HG03064 (cell line): ENCODE measurements at regions not wholly inside any gene's neighbourhood (a gene's known extent, or its start where the extent isn't known, plus 50 kb on each side); places are given as distances from the start of the nearest gene placed in this dataset.
"Not testable (repeated sequence)": the region's sequence is repeated elsewhere in the genome, so short reads cannot be mapped to it uniquely, and the experiment has no call there.

Experiments
- ATAC-seq: cut with Tn5 transposase; IDR thresholded peaks from one replicate; pipeline ENCODE4 v1.9.1; 2021; ENCODE audit warnings: low read depth; ENCODE audit not compliant: unreplicated experiment

DNA sequence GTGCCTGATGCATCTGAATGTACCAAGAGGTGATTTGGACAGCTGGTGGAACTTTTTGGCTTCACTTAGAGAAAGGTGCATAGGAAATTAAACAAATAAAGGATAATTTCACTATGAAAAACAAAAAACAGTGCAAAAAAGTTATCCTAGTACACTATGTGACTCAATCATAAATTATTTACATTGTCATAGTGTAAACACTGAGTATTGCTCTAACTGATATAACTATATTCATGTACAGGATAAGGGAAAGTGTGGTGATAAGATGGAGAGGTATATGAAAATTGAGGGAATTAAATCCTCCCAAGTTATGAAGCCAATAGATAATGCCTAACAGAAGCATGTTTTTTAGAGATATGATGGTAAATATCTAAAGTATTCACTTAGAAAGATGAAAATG, 50.2 kb upstream of the CPNE4 start:
- no peak for ATAC-seq

- no peak for ATAC-seq
These were observed 52.5 kb upstream of the CPNE4 start for GRCh38 chr3:132087356-132087755.

GRCh38 chr3:132088291-132088690, 53.5 kb upstream of the CPNE4 start:
- ATAC-seq: no peak

DNA sequence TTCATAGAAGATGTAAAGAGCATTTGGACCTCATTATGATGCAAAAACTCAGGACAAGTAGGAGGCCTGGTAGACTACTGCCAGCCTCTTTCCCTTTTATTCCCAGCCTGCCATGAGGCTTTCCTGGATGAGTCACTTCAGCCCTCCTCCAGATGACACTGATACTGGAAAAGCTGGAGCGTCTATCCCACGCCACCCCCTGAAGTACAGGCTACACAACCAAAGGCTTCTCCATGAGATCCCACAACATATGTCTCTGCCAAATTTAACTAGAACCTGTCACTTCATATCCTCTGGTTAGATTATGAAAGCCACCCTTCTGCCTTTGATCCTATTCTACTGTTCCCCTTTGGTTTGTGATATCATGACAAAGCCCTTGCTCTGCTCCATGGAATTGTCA, 56.1 kb upstream of the CPNE4 start:
- ATAC-seq: no peak

DNA sequence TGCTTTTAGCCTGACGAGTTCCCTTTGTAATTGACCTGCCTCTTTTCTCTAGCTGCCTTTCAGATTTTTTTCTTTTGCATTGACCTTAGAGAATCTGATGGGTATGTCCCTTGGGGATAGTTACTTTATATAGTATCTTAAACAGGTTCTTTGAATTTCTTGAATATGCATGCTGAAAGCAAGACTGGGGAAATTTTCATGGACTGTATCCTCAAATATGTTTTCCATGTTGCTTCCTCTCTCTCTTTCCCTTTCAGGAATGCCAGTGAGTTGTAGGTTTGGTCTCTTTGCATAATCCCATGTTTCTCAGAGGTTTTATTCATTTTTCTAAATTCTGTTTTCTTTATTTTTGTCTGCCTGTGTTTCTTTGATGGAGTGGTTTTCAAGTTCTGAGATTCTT, 81.8 kb upstream of the CPNE4 start:
- ATAC-seq: no peak

DNA sequence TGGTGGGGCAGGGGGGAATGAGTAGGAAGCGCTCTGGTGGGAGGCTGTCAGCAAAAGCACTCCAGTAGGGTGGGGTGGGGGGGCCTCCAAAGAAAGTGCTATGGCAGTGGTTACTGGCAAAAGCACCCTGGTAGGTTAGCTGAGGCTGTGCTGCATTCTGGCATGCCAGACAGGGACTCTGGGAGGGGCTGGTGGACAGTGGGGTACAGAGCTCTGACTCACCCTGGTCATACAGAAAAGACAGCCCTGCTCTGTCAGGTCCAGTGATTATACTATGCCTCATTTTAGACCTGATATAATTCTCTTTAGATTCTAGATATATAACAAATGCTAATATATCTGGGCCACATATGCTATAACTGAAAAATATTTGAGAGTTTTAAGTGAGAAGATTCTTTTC, 82.8 kb upstream of the CPNE4 start:
- ATAC-seq: no peak

GRCh38 chr3:132119531-132119930, 84.7 kb upstream of the CPNE4 start:
- no peak for ATAC-seq

DNA sequence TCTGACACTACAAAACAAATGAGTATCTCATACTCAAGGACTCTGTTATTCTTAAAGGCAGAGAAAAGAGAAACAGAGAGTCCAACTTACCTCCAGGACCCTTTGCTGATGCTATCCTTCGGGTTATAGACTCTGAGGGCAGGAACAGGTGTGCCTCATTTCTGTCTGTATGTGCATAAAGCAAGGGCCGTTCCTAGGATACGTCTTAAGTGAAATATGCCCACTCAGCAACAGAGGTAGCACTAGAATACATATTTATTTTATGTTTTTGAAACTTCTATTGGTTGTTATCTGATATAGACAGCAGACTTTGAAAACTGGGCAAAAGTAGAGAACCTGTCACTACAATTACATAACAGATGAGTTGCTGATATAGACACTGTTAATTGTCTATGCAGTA, 89.3 kb upstream of the CPNE4 start:
- ATAC-seq: no peak

DNA sequence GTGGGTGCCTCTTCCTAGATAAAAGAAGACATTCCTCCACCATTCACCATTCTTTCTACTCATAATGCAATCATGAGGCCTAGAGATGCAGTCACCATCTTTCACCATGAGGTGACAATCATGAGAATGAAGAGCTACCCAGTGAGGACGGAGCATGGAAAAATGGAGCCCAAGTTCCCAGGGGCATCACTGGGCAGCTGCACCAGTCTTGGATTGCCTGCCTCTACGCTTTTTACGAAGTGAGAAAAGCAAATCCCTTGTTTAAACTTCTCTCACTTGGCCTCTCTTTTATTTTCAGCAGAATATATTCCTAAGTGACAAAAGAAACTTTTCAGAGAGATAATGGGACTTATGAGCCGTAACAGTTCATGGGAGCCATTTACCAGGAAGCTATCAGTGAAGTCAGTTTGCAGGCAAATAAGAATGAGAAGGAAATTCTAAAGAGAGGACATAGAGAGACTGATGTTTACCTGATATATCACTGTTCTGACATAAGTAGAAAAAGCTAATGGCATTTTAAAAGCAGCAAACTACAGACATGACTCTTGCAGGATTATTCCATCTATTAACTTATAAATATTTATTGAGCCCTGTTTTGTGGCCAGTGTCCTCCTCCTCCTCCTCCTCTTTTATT, 90.0 kb upstream of the CPNE4 start:
- no peak for ATAC-seq

DNA sequence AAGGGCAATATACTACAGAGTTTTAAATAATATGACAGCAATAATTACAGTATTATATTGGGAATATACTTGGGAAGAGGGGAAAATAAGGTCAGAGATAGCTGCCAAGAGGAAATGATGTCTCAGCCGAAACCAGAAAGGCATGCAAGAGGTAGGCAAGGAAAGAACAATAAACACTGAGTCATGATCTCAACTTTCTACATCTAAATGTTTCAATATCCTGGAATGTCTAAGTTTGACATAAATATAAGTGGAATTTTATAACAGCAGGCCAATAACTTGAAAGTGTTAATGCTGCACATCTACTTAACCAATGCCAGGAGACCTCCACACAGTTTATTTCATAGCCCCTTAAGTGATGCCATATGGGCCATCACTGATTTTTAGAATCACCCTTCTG, 99.8 kb upstream of the CPNE4 start:
- ATAC-seq: no peak

DNA sequence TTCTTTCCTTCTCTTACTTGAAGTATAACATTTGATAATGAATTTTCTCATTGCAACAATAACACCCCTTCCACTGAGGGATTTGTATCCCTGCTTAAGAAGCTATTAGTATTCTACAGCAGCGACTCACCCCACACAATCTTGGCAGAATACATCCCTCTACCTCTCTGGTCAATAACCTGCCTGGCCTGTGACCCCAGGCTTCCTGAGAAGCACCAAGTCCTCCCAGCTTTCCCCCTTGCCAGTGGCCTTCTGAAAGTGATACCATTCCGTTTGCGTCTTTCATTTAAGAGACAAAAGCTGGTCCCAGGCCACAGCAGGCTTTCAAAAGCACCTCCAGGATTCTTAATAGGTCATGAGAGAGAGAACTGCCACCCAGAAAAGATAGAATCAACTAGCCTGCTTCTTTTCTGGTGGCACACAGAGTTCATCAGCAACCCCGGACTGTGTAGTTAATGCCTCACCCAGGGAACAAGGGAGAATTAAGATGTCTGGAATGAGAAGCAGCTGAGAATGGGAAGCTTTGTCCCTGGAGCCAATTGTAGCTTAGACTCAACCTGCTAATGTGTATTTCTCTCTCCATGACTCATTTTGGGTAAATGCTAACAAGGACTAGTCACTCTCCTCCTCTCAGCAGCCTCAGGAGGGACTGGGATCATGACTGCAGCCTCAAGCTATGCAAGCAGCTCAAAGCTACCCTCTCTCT, 101.0 kb upstream of the CPNE4 start:
- ATAC-seq: no peak

DNA sequence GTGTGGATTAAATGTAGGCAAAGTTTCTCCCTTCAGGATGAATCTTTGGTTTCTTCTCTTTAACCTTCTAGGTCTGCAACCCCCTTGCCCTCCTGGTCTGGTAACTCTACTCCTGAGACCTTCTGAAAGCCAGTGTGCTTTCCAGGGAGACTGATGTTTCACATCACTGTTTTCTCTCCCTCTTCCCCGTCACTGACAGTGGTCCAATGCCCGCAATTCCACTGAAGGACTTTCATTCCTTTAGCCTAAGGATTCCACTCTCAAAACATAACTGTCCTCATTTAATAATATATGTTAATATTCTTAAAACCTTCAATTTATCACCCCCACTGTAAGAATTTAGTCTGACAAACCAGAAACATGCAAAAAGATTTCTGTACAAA, 101.5 kb upstream of the CPNE4 start:
- ATAC-seq: no peak

GRCh38 chr3:132136902-132137301, 102.1 kb upstream of the CPNE4 start:
- not testable (repeated sequence) for ATAC-seq

DNA sequence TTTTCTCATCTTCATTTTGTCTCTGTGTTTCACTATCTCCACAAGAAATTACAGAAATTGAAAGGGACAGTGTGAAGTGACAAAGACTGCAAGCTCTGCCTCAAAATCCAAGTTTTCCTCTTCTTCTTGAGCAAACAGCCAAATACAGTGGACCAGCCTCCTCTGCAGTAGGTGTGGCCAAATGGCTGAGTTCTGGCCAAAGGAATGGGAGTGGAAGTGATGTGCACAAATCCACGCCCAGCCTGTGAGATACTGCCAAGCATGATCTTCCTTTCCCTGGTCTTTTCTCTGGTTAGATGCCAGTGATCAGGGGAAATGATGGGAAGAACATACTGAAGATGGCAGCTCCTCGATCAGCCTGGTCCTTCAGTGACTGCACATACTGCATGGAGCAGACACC, 111.0 kb upstream of the CPNE4 start:
- ATAC-seq: no peak

GRCh38 chr3:132154619-132155018, 119.8 kb upstream of the CPNE4 start:
- ATAC-seq: no peak

GRCh38 chr3:132159145-132159544, 124.3 kb upstream of the CPNE4 start:
- no peak for ATAC-seq

GRCh38 chr3:132160198-132160597, 125.4 kb upstream of the CPNE4 start:
- no peak for ATAC-seq

GRCh38 chr3:132161608-132162007, 126.8 kb upstream of the CPNE4 start:
- ATAC-seq: no peak

DNA sequence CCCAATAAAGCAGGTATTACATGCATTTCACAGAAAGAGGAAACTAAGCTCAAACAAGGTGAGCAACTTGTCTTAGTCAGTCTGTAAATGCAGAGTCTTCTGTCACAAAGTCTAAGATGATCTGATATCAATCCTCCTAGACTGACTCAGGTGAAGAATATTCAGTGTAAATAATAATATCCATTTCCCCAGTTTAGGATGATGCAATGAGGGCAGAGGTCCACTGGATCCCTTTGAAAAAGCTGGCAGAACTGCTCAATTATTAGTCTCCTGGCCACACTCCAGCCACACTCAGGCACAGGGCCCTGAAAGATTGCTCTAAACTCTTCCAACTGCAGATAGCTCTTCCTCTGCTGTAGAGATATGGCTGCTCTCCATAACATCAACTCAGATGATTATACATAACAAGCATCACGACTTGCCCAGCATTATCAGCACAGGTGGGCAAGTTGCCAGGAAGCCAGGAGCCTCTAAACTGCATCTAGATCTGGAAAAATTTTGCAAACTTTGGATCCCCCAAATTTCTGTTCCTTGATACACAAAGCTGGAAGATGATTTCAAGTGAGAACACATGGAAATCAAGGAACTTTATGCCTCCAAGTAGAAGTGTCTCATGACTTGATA, 129.8 kb upstream of the CPNE4 start:
- ATAC-seq: no peak

GRCh38 chr3:132167870-132168269, 133.1 kb upstream of the CPNE4 start:
- ATAC-seq: no peak

DNA sequence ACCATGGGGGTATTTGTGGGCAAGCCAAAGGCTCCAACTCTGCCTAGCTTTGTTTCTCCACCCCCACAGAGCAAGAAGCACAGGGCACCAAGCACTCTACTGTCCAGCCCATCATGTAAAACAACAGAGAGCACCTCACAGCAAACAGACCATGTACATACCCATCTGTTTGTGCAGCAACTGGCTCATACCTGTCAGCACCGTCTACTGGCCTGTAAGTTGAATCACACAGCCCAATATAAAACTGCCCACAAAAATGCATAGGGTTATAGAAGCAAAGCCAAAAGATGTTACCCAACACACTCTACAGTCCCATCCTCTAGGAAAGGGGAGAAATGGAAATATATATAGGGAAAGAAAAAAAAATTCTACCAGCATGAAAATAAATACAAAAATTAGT, 139.7 kb upstream of the CPNE4 start:
- ATAC-seq: no peak

GRCh38 chr3:132180337-132180791, 136.8 kb upstream of the ACP3 start:
- no peak for ATAC-seq
